ENCODE measurements at regions not wholly inside any gene's neighbourhood (a gene's known extent, or its start where the extent isn't known, plus 50 kb on each side); places are given as distances from the start of the nearest gene placed in this dataset.

GRCh38 chr2:203596183-203596582, 61.1 kb upstream of the RAPH1 start:
- DNase-seq (ENCODE audit: low read depth), result no peak
- in situ Hi-C loops (cut with HindIII; ENCODE audit: low sequenced_read_pairs), result no loop called here
- no peak for TF ChIP-seq CTCF (IDR thresholded peaks at IDR 0.05; ENCODE audit: low read depth, low read length, missing control alignments)
- no peak overlapping the region for H3K4me3 ChIP-seq (ENCODE audit: low read depth, low read length)

- no peak for TF ChIP-seq CTCF (IDR thresholded peaks at IDR 0.05; ENCODE audit: low read depth, low read length, missing control alignments)
- in situ Hi-C loops (cut with HindIII; ENCODE audit: low sequenced_read_pairs), result no loop called here
- H3K4me3 ChIP-seq (ENCODE audit: low read depth, low read length), result no peak overlapping the region
- DNase-seq (ENCODE audit: low read depth), result no peak
Observed at GRCh38 chr2:203599509-203599908, 64.4 kb upstream of the RAPH1 start.

GRCh38 chr2:203600286-203600685, 65.2 kb upstream of the RAPH1 start:
- TF ChIP-seq CTCF (IDR thresholded peaks at IDR 0.05; ENCODE audit: low read depth, low read length, missing control alignments), result no peak
- in situ Hi-C loops (cut with HindIII; ENCODE audit: low sequenced_read_pairs), result no loop called here
- DNase-seq (ENCODE audit: low read depth), result no peak
- H3K4me3 ChIP-seq (ENCODE audit: low read depth, low read length), result no peak overlapping the region

- H3K4me3 ChIP-seq (ENCODE audit: low read depth, low read length), result no peak overlapping the region
- in situ Hi-C loops (cut with HindIII; ENCODE audit: low sequenced_read_pairs), result no loop called here
- TF ChIP-seq CTCF (IDR thresholded peaks at IDR 0.05; ENCODE audit: low read depth, low read length, missing control alignments), result no peak
- DNase-seq (ENCODE audit: low read depth), result no peak
Observed at GRCh38 chr2:203603456-203604389, 68.6 kb upstream of the RAPH1 start.

GRCh38 chr2:203605302-203605701, 70.2 kb upstream of the RAPH1 start:
- in situ Hi-C loops (cut with HindIII; ENCODE audit: low sequenced_read_pairs), result no loop called here
- TF ChIP-seq CTCF (IDR thresholded peaks at IDR 0.05; ENCODE audit: low read depth, low read length, missing control alignments), result no peak
- DNase-seq (ENCODE audit: low read depth), result no peak
- H3K4me3 ChIP-seq (ENCODE audit: low read depth, low read length), result no peak overlapping the region

- no peak for TF ChIP-seq CTCF (IDR thresholded peaks at IDR 0.05; ENCODE audit: low read depth, low read length, missing control alignments)
- in situ Hi-C loops (cut with HindIII; ENCODE audit: low sequenced_read_pairs), result no loop called here
Observed at GRCh38 chr2:203606051-203606450, 71.0 kb upstream of the RAPH1 start.

More at GRCh38 chr2:203606051-203606450, 71.0 kb upstream of the RAPH1 start:
- no peak for DNase-seq (ENCODE audit: low read depth)
- H3K4me3 ChIP-seq (ENCODE audit: low read depth, low read length), result no peak overlapping the region

All from astrocyte of the cerebellum (primary cell).